ENCODE measurements at regions not wholly inside any gene's neighbourhood (a gene's known extent, or its start where the extent isn't known, plus 50 kb on each side); places are given as distances from the start of the nearest gene placed in this dataset.

- H3K4me1 Mint-ChIP-seq = peaks cover 20% of the 10 kb centered on the region
- H3K36me3 Mint-ChIP-seq (ENCODE audit: low read depth) = no peaks in the 10 kb centered on the region
- H3K27me3 Mint-ChIP-seq = no peaks in the 10 kb centered on the region
- ATAC-seq (no peak), DNase-seq (no peak)
- H3K27ac Mint-ChIP-seq = no peak overlapping the region
- no peaks in the 10 kb centered on the region for H3K9me3 ChIP-seq (ENCODE audit: control insufficient read depth, low read length, poor library complexity, severe bottlenecking)
- H3K4me3 Mint-ChIP-seq = no peak overlapping the region
Observed at GRCh38 chr13:99819967-99820366, 151.6 kb downstream of the ZIC5 start.

- no peaks in the 10 kb centered on the region for H3K27me3 Mint-ChIP-seq
- peaks cover 22% of the 10 kb centered on the region for H3K4me1 Mint-ChIP-seq
- peak overlapping the region; percentile 7 for H3K4me3 Mint-ChIP-seq
- H3K27ac Mint-ChIP-seq = peak overlapping the region; percentile 86
- H3K9me3 ChIP-seq (ENCODE audit: control insufficient read depth, low read length, poor library complexity, severe bottlenecking) = no peaks in the 10 kb centered on the region
- DNase-seq (no peak), ATAC-seq (no peak)
- no peaks in the 10 kb centered on the region for H3K36me3 Mint-ChIP-seq (ENCODE audit: low read depth)
Observed at GRCh38 chr13:99816321-99816720, 155.2 kb downstream of the ZIC5 start.

DNA sequence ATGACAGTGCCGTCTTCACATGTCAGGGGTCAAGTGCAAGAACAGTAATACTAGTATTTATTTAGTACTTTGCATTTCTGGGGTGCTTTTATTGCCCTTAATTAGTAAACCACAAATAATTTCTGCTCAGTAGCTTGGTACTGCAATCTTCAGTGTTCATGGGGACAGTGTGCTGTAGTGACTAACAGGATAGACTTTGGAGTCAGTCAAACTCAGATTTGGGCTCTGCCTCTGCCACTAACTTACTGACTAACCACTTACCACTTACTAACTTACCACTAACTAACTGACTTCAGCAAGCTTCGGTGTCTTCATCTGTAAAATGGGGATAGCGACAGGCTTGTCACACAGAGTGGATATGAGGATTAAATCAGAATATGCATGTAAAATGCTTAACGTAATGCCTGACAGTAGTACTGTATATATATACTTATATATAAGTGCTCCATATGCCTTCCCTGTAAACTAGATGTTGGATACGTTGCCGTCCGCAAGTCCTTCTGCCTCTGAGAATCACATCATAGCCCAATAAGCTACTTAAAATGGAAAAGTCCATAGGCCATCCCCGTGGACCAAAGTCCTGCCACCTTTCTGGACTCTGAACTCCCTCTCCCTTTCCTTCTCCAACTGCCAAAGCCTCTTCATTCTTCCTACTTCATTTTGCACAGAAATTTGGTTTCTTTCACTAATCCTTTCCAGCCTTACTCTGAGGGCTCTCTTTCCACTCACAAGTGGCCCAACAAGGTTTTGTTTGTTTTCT, 158.1 kb downstream of the ZIC5 start:
- ATAC-seq = no peak
- Mint-ChIP-seq H3K27me3 (no peaks in the 10 kb centered on the region), H3K4me3 (no peak overlapping the region), H3K27ac (no peak overlapping the region), H3K4me1 (peaks cover 21% of the 10 kb centered on the region), H3K36me3 (ENCODE audit: low read depth) (no peaks in the 10 kb centered on the region)
- no peak for DNase-seq
- H3K9me3 ChIP-seq (ENCODE audit: control insufficient read depth, low read length, poor library complexity, severe bottlenecking) = no peaks in the 10 kb centered on the region

DNA sequence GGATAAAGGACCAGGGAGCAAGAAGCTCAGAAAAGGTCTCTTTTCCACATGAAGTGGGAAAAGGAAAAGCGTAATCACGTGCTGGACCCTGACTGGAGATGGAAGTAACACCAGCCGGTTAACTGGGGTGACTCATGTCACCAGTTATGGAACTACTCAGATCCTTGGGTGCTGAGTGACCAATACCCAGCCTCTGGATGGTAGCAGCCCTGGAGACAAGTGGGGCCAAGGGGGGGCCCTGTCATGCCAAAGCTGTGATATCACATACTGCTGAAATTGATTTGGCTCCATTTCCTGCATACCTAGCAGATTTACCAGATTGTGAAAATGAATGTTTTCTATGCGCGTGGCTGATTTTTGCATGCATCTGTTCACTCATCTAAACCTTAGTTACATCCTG, 158.9 kb downstream of the ZIC5 start:
- DNase-seq (no peak), ATAC-seq (no peak)
- H3K4me1 Mint-ChIP-seq = peaks cover 13% of the 10 kb centered on the region
- no peak overlapping the region for H3K4me3 Mint-ChIP-seq
- H3K27ac Mint-ChIP-seq = no peak overlapping the region
- H3K36me3 Mint-ChIP-seq (ENCODE audit: low read depth) = no peaks in the 10 kb centered on the region
- H3K9me3 ChIP-seq (ENCODE audit: control insufficient read depth, low read length, poor library complexity, severe bottlenecking) = no peaks in the 10 kb centered on the region
- H3K27me3 Mint-ChIP-seq = no peaks in the 10 kb centered on the region

DNA sequence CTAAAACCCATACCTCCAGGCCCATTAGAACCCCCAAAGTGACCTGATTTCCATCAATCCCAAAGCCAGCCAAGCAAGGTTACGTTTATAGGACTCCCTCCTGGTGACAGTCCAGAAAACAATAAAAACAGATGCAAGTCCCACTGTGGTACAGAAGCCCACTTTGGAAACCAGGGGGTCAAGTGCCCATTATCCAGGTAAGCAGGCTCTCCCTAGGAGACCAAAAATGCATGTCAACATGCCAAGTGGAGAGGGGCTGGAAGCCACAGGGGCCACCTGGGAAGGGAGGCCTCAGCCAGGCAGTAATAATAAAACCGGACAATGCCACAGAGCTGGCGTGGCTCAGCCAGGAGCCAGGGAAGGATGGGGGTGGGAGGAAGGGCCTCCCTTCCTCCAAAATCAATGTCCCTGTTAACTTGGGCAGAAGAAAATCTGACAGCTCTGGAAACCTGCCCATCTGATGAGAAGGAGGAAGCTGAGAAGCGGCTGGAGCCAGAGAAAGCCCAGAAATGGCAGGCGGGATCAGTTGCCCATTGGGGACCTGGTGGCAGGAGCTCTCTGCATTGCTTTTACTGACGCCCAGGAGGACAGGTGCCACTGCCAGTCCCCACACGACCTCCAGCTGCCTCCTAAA, 160.4 kb downstream of the ZIC5 start:
- Mint-ChIP-seq H3K4me3 (no peak overlapping the region), H3K36me3 (ENCODE audit: low read depth) (no peaks in the 10 kb centered on the region), H3K4me1 (peaks cover 8% of the 10 kb centered on the region), H3K27me3 (no peaks in the 10 kb centered on the region), H3K27ac (peak overlapping the region; percentile 41)
- ATAC-seq = no peak
- no peak for DNase-seq
- no peaks in the 10 kb centered on the region for H3K9me3 ChIP-seq (ENCODE audit: control insufficient read depth, low read length, poor library complexity, severe bottlenecking)

- no peak for ATAC-seq
- no peaks in the 10 kb centered on the region for H3K9me3 ChIP-seq (ENCODE audit: control insufficient read depth, low read length, poor library complexity, severe bottlenecking)
- H3K4me1 Mint-ChIP-seq = peaks cover 5% of the 10 kb centered on the region
- H3K27me3 Mint-ChIP-seq = no peaks in the 10 kb centered on the region
- DNase-seq = no peak
- H3K4me3 Mint-ChIP-seq = no peak overlapping the region
- no peak overlapping the region for H3K27ac Mint-ChIP-seq
- H3K36me3 Mint-ChIP-seq (ENCODE audit: low read depth) = no peaks in the 10 kb centered on the region
Observed at GRCh38 chr13:99809926-99810325, 161.6 kb downstream of the ZIC5 start.

DNA sequence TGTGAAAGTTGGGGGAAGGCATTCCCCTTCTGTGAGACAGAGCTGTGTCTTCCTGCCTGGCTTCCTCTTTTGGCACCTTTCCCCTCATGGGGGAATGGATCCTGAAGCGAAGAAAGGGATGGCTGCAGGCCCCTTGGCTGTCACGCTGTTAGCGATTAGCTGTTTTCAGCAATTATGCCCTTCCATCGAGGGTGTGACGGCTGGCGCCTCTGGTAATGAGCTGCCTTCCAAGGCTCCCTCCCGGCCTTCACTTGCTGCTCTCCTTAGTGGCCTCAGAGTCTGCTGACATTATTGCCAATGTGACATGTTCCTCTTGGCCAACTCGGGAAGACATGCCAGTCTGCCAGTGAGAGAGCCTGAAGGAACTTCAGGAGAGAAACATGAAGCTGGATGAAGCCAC, 162.1 kb downstream of the ZIC5 start:
- H3K4me3 Mint-ChIP-seq = no peak overlapping the region
- DNase-seq = no peak
- H3K27ac Mint-ChIP-seq = no peak overlapping the region
- H3K36me3 Mint-ChIP-seq (ENCODE audit: low read depth) = peaks cover 2% of the 10 kb centered on the region
- no peak for ATAC-seq
- H3K27me3 Mint-ChIP-seq = no peaks in the 10 kb centered on the region
- peaks cover 5% of the 10 kb centered on the region for H3K4me1 Mint-ChIP-seq
- H3K9me3 ChIP-seq (ENCODE audit: control insufficient read depth, low read length, poor library complexity, severe bottlenecking) = no peaks in the 10 kb centered on the region

DNA sequence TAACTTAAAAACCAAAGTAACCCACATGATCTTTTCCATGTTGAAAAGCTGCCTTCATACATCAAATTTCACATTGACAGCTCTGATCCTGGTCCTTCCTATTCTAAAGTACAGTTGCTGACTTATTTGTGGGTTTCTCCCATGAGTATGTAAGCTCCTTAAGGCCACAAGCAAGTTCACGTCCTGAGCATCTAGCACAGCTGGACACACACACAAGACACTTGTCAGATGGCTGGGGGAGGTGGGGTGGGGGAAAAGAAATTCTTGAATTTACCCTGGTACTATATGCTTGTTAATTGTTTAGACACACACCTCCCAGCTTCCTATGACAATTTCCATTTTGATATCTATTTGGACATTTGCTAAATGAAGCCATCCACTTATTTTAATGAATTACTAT, 162.8 kb downstream of the ZIC5 start:
- H3K9me3 ChIP-seq (ENCODE audit: control insufficient read depth, low read length, poor library complexity, severe bottlenecking) = no peaks in the 10 kb centered on the region
- Mint-ChIP-seq H3K4me3 (no peak overlapping the region), H3K4me1 (peaks cover 6% of the 10 kb centered on the region), H3K27me3 (no peaks in the 10 kb centered on the region), H3K27ac (no peak overlapping the region), H3K36me3 (ENCODE audit: low read depth) (peaks cover 5% of the 10 kb centered on the region)
- DNase-seq (no peak), ATAC-seq (no peak)

DNA sequence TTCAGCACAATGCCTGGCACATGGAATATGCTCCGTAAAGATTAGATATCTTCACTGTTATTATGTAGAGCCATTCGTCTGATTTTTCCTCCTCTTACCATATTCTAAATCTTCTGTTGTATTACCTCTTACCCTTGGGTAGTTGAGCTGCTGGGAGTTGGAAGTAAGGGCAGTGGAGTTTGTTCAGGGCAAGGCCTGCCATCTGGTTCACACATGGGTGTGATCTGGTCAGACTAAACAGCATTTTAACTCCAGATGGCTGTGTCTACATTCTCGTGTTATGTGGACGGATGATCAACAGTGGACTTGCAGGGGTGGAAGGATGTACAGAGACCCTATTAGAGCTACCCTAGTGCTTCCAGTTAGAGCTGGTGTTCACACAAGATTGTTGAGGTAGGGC, 164.9 kb downstream of the ZIC5 start:
- H3K4me3 Mint-ChIP-seq = no peak overlapping the region
- ATAC-seq (no peak), DNase-seq (no peak)
- peaks cover 8% of the 10 kb centered on the region for H3K36me3 Mint-ChIP-seq (ENCODE audit: low read depth)
- no peaks in the 10 kb centered on the region for H3K9me3 ChIP-seq (ENCODE audit: control insufficient read depth, low read length, poor library complexity, severe bottlenecking)
- H3K27ac Mint-ChIP-seq = no peak overlapping the region
- H3K4me1 Mint-ChIP-seq = peaks cover 6% of the 10 kb centered on the region
- no peaks in the 10 kb centered on the region for H3K27me3 Mint-ChIP-seq

DNA sequence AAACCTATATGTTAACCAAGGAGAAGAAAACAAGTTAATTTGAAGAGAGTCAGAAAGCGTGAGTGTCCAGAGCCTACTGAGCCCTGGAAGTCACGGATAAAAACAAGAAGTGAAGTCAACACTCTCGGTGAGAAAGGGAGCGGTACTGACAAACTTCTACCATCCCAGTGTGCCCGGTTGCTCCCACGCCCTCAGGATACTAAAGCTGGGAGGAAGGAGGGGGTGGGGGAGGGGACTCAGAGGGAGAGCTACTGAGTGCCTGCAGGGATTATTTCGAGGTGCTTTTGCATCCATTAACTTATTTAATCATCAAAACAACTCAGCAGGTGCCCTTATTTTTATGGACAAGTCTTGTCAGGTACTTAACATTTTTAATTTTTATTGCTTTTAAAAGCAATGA, 166.2 kb downstream of the ZIC5 start:
- no peaks in the 10 kb centered on the region for H3K9me3 ChIP-seq (ENCODE audit: control insufficient read depth, low read length, poor library complexity, severe bottlenecking)
- H3K4me3 Mint-ChIP-seq = no peak overlapping the region
- no peak overlapping the region for H3K27ac Mint-ChIP-seq
- H3K27me3 Mint-ChIP-seq = no peaks in the 10 kb centered on the region
- DNase-seq = no peak
- no peak for ATAC-seq
- peaks cover 8% of the 10 kb centered on the region for H3K36me3 Mint-ChIP-seq (ENCODE audit: low read depth)
- peaks cover 6% of the 10 kb centered on the region for H3K4me1 Mint-ChIP-seq

DNA sequence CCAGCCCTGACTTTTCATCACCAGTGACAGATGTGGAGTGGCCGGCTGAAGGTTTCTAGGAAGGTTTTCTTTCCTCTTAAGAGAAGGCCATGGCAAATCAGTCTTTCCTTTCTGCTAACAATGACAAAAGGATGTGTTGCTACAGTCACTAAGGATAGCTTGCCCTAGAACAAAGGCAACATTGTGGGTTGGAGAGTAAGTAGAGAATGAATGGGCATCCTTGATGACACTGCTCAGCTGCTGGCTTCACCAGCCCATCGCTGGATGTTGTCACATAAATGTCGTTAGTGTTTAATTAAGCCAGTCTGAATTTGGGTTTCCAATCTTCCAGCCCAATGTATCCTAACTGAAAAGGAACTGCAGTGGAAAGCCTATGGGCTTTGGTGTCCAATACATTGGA, 168.4 kb downstream of the ZIC5 start:
- H3K9me3 ChIP-seq (ENCODE audit: control insufficient read depth, low read length, poor library complexity, severe bottlenecking) = no peaks in the 10 kb centered on the region
- peaks cover 3% of the 10 kb centered on the region for H3K4me1 Mint-ChIP-seq
- no peaks in the 10 kb centered on the region for H3K27me3 Mint-ChIP-seq
- no peak for DNase-seq
- ATAC-seq = no peak
- peaks cover 8% of the 10 kb centered on the region for H3K36me3 Mint-ChIP-seq (ENCODE audit: low read depth)
- H3K4me3 Mint-ChIP-seq = no peak overlapping the region
- H3K27ac Mint-ChIP-seq = no peak overlapping the region

DNA sequence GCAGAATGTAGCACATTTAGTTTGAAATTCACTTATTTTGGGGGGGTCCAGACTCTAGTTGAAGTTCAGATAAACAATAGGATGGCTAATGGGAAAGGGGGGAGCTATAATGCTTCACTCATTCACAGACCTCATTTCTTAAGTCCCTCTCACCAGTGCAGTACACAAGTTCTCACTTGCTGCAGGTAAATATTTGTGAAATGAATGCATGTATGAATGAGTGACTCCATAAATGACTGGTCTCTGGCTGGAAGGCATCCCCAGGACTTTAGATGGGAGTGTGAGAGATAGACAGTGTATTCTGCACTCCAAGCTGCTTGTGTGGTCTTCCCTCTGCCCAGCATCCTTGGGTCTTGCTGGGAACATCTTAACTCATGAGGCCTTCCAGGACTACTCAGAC, 169.2 kb downstream of the ZIC5 start:
- ATAC-seq (no peak), DNase-seq (no peak)
- no peaks in the 10 kb centered on the region for H3K9me3 ChIP-seq (ENCODE audit: control insufficient read depth, low read length, poor library complexity, severe bottlenecking)
- Mint-ChIP-seq H3K27me3 (no peaks in the 10 kb centered on the region), H3K36me3 (ENCODE audit: low read depth) (peaks cover 8% of the 10 kb centered on the region), H3K27ac (no peak overlapping the region), H3K4me3 (no peak overlapping the region), H3K4me1 (peaks cover 3% of the 10 kb centered on the region)

GRCh38 chr13:99800951-99801350, 170.6 kb downstream of the ZIC5 start:
- Mint-ChIP-seq H3K27ac (no peak overlapping the region), H3K4me1 (peaks cover 3% of the 10 kb centered on the region), H3K27me3 (no peaks in the 10 kb centered on the region), H3K36me3 (ENCODE audit: low read depth) (peaks cover 8% of the 10 kb centered on the region), H3K4me3 (no peak overlapping the region)
- no peak for DNase-seq
- no peak for ATAC-seq
- H3K9me3 ChIP-seq (ENCODE audit: control insufficient read depth, low read length, poor library complexity, severe bottlenecking) = no peaks in the 10 kb centered on the region

DNA sequence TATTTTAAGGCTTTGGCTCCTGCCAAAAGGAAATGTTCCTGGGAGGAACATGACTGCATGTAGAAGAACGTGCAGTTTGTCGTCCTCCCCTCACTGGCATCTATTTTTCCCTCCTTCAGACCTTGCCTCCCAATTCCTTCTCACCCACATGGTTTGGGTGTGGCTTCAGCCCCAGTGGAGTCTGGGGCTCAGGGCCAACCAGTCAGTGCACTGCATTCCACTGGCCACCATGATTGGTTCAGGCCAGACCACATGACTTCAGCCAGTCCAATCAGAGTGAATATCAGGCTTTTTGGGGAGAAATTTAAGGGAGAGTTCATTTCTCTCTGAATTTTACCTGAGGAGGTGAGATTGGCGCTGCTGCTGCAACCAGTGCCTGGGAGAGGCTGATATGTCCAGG, 171.6 kb downstream of the ZIC5 start:
- ATAC-seq (no peak), DNase-seq (no peak)
- H3K9me3 ChIP-seq (ENCODE audit: control insufficient read depth, low read length, poor library complexity, severe bottlenecking) = no peaks in the 10 kb centered on the region
- H3K4me3 Mint-ChIP-seq = no peak overlapping the region
- no peaks in the 10 kb centered on the region for H3K27me3 Mint-ChIP-seq
- peaks cover 3% of the 10 kb centered on the region for H3K4me1 Mint-ChIP-seq
- H3K36me3 Mint-ChIP-seq (ENCODE audit: low read depth) = peaks cover 8% of the 10 kb centered on the region
- no peak overlapping the region for H3K27ac Mint-ChIP-seq

Data from T-helper 17 cell (primary cell).